GM23248 (cell line): ENCODE measurements at regions not wholly inside any gene's neighbourhood (a gene's known extent, or its start where the extent isn't known, plus 50 kb on each side); places are given as distances from the start of the nearest gene placed in this dataset.

ENCODE experiments used
- DNase-seq: peaks from one replicate; pipeline ENCODE4 v3.0.0-alpha.2; 2015
- H2AFZ ChIP-seq: fragments of 200-600 bp; sonication (generic); 2 replicates; pipeline ENCODE4 v1.6.1; 2016; ENCODE audit warnings: antibody characterized with exemption
- H3F3A ChIP-seq: fragments of 200-600 bp; sonication (generic); 2 replicates; pipeline ENCODE4 v1.6.1; 2016; ENCODE audit warnings: mild to moderate bottlenecking, antibody characterized with exemption, mixed run types; ENCODE audit not compliant: insufficient read depth
- H3K27ac ChIP-seq: fragments of 200-600 bp; sonication (generic); 2 replicates; pipeline ENCODE4 v1.5.1; 2016; ENCODE audit warnings: mild to moderate bottlenecking
- H3K27me3 ChIP-seq: fragments of 200-600 bp; sonication (generic); replicated peaks from 2 replicates; pipeline ENCODE4 v1.6.1; 2016; ENCODE audit warnings: mild to moderate bottlenecking; ENCODE audit not compliant: insufficient read depth
- H3K36me3 ChIP-seq: fragments of 200-600 bp; sonication (generic); 2 replicates; pipeline ENCODE4 v1.6.1; 2016; ENCODE audit warnings: low read depth, mild to moderate bottlenecking
- H3K4me1 ChIP-seq: fragments of 200-600 bp; sonication (generic); 2 replicates; pipeline ENCODE4 v1.6.1; 2016; ENCODE audit warnings: mild to moderate bottlenecking; ENCODE audit not compliant: insufficient read depth
- H3K4me2 ChIP-seq: fragments of 200-600 bp; sonication (generic); one replicate; pipeline ENCODE4 v1.6.1; 2016; ENCODE audit warnings: mild to moderate bottlenecking; ENCODE audit not compliant: unreplicated experiment
- H3K4me3 ChIP-seq: fragments of 200-600 bp; sonication (generic); 2 replicates; pipeline ENCODE4 v1.5.1; 2016; ENCODE audit warnings: mild to moderate bottlenecking
- H3K79me2 ChIP-seq: fragments of 200-600 bp; sonication (generic); 2 replicates; pipeline ENCODE4 v1.6.1; 2016; ENCODE audit warnings: mild to moderate bottlenecking; ENCODE audit not compliant: insufficient read depth
- H3K9ac ChIP-seq: fragments of 200-600 bp; sonication (generic); 2 replicates; pipeline ENCODE4 v1.6.1; 2016; ENCODE audit warnings: mild to moderate bottlenecking
- H3K9me2 ChIP-seq: fragments of 200-600 bp; sonication (generic); 2 replicates; pipeline ENCODE4 v1.6.1; 2016; ENCODE audit warnings: mixed run types, mild to moderate bottlenecking, moderate library complexity; ENCODE audit not compliant: insufficient read depth
- H3K9me3 ChIP-seq: fragments of 200-600 bp; sonication (generic); one replicate; pipeline ENCODE4 v1.6.1; 2017; ENCODE audit warnings: low read depth
- H4K20me1 ChIP-seq: fragments of 200-600 bp; sonication (generic); 2 replicates; pipeline ENCODE4 v1.6.0; 2016; ENCODE audit not compliant: insufficient read depth
- EZH2 ChIP-seq: fragments of 200-600 bp; sonication (generic); IDR thresholded peaks from 2 replicates; pipeline ENCODE4 v1.6.1; 2018; ENCODE audit warnings: antibody characterized with exemption, mild to moderate bottlenecking; ENCODE audit not compliant: insufficient read depth, poor library complexity, severe bottlenecking
- EZH2phosphoT487 ChIP-seq: fragments of 200-600 bp; sonication (generic); IDR thresholded peaks from 2 replicates; pipeline ENCODE4 v1.6.1; 2018; ENCODE audit warnings: antibody characterized with exemption, moderate library complexity, mild to moderate bottlenecking, low read depth; ENCODE audit not compliant: insufficient read depth
- WGBS, 2 experiments: methylation state at CpG; one replicate each; pipeline ENCODE4 v1.1.6; 2015 to 2017; ENCODE audit warnings: low lambda C conversion rate in 2 of 2, low coverage in 1 of 2; ENCODE audit errors: missing lambda C conversion rate in 2 of 2; 5-methylcytosine and 5-hydroxymethylcytosine counted together
- in situ Hi-C: fragments of 300-500 bp; cut with MboI; formaldehyde crosslinking; loops from 2 replicates; pipeline ENCODE4 v1.15.0; 2020

GRCh38 chr21:21806711-21807597, 808.7 kb downstream of the NCAM2 start:
- Histone ChIP-seq H3F3A (no peaks in the 10 kb centered on the region), H4K20me1 (no peaks in the 10 kb centered on the region), H3K4me2 (no peak overlapping the region), H3K36me3 (no peaks in the 10 kb centered on the region), H2AFZ (no peak overlapping the region), H3K9ac (no peak overlapping the region), H3K79me2 (no peaks in the 10 kb centered on the region), H3K9me3 (no peaks in the 10 kb centered on the region), H3K27me3 (no peaks in the 10 kb centered on the region), H3K4me1 (no peaks in the 10 kb centered on the region), H3K9me2 (no peaks in the 10 kb centered on the region), H3K4me3 (no peak overlapping the region), H3K27ac (no peak overlapping the region)
- in situ Hi-C loops, result no loop called here
- 35 to 36% methylated on average over 7 of the region's 7 CpGs for WGBS, 2 experiments
- TF ChIP-seq EZH2phosphoT487 (no peak), EZH2 (no peak)
- DNase-seq, result no peak

GRCh38 chr21:21807598-21807903, 809.3 kb downstream of the NCAM2 start:
- Histone ChIP-seq H3K27me3 (no peaks in the 10 kb centered on the region), H3K36me3 (no peaks in the 10 kb centered on the region), H3K9ac (no peak overlapping the region), H4K20me1 (no peaks in the 10 kb centered on the region), H3K4me1 (no peaks in the 10 kb centered on the region), H3K79me2 (no peaks in the 10 kb centered on the region), H3K27ac (no peak overlapping the region), H3K4me2 (no peak overlapping the region), H2AFZ (no peak overlapping the region), H3K9me2 (no peaks in the 10 kb centered on the region), H3F3A (no peaks in the 10 kb centered on the region), H3K4me3 (no peak overlapping the region), H3K9me3 (no peaks in the 10 kb centered on the region)
- TF ChIP-seq EZH2phosphoT487 (no peak), EZH2 (no peak)
- WGBS, 2 experiments, result 64 to 72% methylated on average over 1 of the region's 1 CpG
- in situ Hi-C loops, result no loop called here
- DNase-seq, result no peak

- Histone ChIP-seq H3K4me3 (no peak overlapping the region), H3F3A (no peaks in the 10 kb centered on the region), H3K9ac (no peak overlapping the region), H3K36me3 (no peaks in the 10 kb centered on the region), H3K9me3 (no peaks in the 10 kb centered on the region), H2AFZ (no peak overlapping the region), H3K79me2 (no peaks in the 10 kb centered on the region), H3K9me2 (no peaks in the 10 kb centered on the region), H3K4me1 (no peaks in the 10 kb centered on the region), H4K20me1 (no peaks in the 10 kb centered on the region), H3K27ac (no peak overlapping the region), H3K4me2 (no peak overlapping the region), H3K27me3 (no peaks in the 10 kb centered on the region)
- in situ Hi-C loops, result no loop called here
- 12 to 15% methylated on average over 2 of the region's 2 CpGs for WGBS, 2 experiments
- no peak for DNase-seq
- TF ChIP-seq EZH2, result no peak
- no peak for TF ChIP-seq EZH2phosphoT487
Measured at GRCh38 chr21:21813289-21813688, 815.1 kb downstream of the NCAM2 start.

GRCh38 chr21:21813934-21814333, 815.7 kb downstream of the NCAM2 start:
- Histone ChIP-seq H2AFZ (no peak overlapping the region), H3K36me3 (no peaks in the 10 kb centered on the region), H3K27ac (no peak overlapping the region), H3K4me2 (no peak overlapping the region), H3K9ac (no peak overlapping the region), H3K9me3 (no peaks in the 10 kb centered on the region), H3K9me2 (no peaks in the 10 kb centered on the region), H4K20me1 (no peaks in the 10 kb centered on the region), H3K4me1 (no peaks in the 10 kb centered on the region), H3F3A (no peaks in the 10 kb centered on the region), H3K4me3 (no peak overlapping the region), H3K27me3 (no peaks in the 10 kb centered on the region), H3K79me2 (no peaks in the 10 kb centered on the region)
- DNase-seq, result no peak
- TF ChIP-seq EZH2, result no peak
- TF ChIP-seq EZH2phosphoT487, result no peak
- in situ Hi-C loops, result no loop called here

GRCh38 chr21:21816778-21817177, 818.6 kb downstream of the NCAM2 start:
- no peaks in the 10 kb centered on the region for H3K79me2 ChIP-seq
- H3K36me3 ChIP-seq, result no peaks in the 10 kb centered on the region
- no peaks in the 10 kb centered on the region for H3K9me2 ChIP-seq
- no peak for TF ChIP-seq EZH2phosphoT487
- TF ChIP-seq EZH2, result no peak
- WGBS, 2 experiments, result 21 to 24% methylated on average over 4 of the region's 4 CpGs
- no peak overlapping the region for H3K9ac ChIP-seq
- no peaks in the 10 kb centered on the region for H3K27me3 ChIP-seq
- no peak overlapping the region for H2AFZ ChIP-seq
- H3F3A ChIP-seq, result no peaks in the 10 kb centered on the region
- H3K9me3 ChIP-seq, result no peaks in the 10 kb centered on the region
- H3K4me3 ChIP-seq, result no peak overlapping the region
- no peak overlapping the region for H3K27ac ChIP-seq
- no peaks in the 10 kb centered on the region for H4K20me1 ChIP-seq
- H3K4me2 ChIP-seq, result no peak overlapping the region
- in situ Hi-C loops, result no loop called here
- no peak for DNase-seq
- no peaks in the 10 kb centered on the region for H3K4me1 ChIP-seq
